ENCODE measurements at regions not wholly inside any gene's neighbourhood (a gene's known extent, or its start where the extent isn't known, plus 50 kb on each side); places are given as distances from the start of the nearest gene placed in this dataset.

- TF ChIP-seq POLR2AphosphoS5 (IDR thresholded peaks at IDR 0.05; ENCODE audit: insufficient read depth in 1 of 2, low read depth in 1 of 2) (no peak), POLR2A (IDR thresholded peaks at IDR 0.05) (no peak)
- TF ChIP-seq, protein P1, sequence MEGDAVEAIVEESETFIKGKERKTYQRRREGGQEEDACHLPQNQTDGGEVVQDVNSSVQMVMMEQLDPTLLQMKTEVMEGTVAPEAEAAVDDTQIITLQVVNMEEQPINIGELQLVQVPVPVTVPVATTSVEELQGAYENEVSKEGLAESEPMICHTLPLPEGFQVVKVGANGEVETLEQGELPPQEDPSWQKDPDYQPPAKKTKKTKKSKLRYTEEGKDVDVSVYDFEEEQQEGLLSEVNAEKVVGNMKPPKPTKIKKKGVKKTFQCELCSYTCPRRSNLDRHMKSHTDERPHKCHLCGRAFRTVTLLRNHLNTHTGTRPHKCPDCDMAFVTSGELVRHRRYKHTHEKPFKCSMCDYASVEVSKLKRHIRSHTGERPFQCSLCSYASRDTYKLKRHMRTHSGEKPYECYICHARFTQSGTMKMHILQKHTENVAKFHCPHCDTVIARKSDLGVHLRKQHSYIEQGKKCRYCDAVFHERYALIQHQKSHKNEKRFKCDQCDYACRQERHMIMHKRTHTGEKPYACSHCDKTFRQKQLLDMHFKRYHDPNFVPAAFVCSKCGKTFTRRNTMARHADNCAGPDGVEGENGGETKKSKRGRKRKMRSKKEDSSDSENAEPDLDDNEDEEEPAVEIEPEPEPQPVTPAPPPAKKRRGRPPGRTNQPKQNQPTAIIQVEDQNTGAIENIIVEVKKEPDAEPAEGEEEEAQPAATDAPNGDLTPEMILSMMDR (IDR thresholded peaks at IDR 0.05) = no peak
- DNase-seq (ENCODE audit: extremely low spot score in 2 of 2) = no peak
- H3K36me3 ChIP-seq = no peaks in the 10 kb centered on the region
- no peaks in the 10 kb centered on the region for H3K27me3 ChIP-seq
- intact Hi-C loops (cut with DNase I) = no loop called here
- H3K9me3 ChIP-seq = no peaks in the 10 kb centered on the region
- no peak overlapping the region for H3K4me3 ChIP-seq
- no peaks in the 10 kb centered on the region for H3K4me1 ChIP-seq
- no peak overlapping the region for H3K27ac ChIP-seq
These were observed 234.9 kb downstream of the HGF start for GRCh38 chr7:81534996-81535395.

- H3K27me3 ChIP-seq = no peaks in the 10 kb centered on the region
- H3K4me1 ChIP-seq = no peaks in the 10 kb centered on the region
- no peaks in the 10 kb centered on the region for H3K9me3 ChIP-seq
- intact Hi-C loops (cut with DNase I) = no loop called here
- no peak overlapping the region for H3K4me3 ChIP-seq
- no peak for DNase-seq (ENCODE audit: extremely low spot score in 2 of 2)
- no peak overlapping the region for H3K27ac ChIP-seq
- TF ChIP-seq POLR2AphosphoS5 (IDR thresholded peaks at IDR 0.05; ENCODE audit: insufficient read depth in 1 of 2, low read depth in 1 of 2) (no peak), POLR2A (IDR thresholded peaks at IDR 0.05) (no peak)
- TF ChIP-seq, protein P1 (IDR thresholded peaks at IDR 0.05) = no peak
- no peaks in the 10 kb centered on the region for H3K36me3 ChIP-seq
These were observed 235.4 kb downstream of the HGF start for GRCh38 chr7:81534446-81534845.

GRCh38 chr7:81533931-81534330 is 235.9 kb downstream of the HGF start:
- Histone ChIP-seq H3K27ac (no peak overlapping the region), H3K9me3 (no peaks in the 10 kb centered on the region), H3K4me1 (no peaks in the 10 kb centered on the region), H3K27me3 (no peaks in the 10 kb centered on the region), H3K4me3 (no peak overlapping the region), H3K36me3 (no peaks in the 10 kb centered on the region)
- TF ChIP-seq POLR2AphosphoS5 (IDR thresholded peaks at IDR 0.05; ENCODE audit: insufficient read depth in 1 of 2, low read depth in 1 of 2) (no peak), POLR2A (IDR thresholded peaks at IDR 0.05) (no peak)
- TF ChIP-seq, protein P1 (IDR thresholded peaks at IDR 0.05) = no peak
- intact Hi-C loops (cut with DNase I) = no loop called here
- DNase-seq (ENCODE audit: extremely low spot score in 2 of 2) = no peak

- H3K27ac ChIP-seq = no peak overlapping the region
- H3K4me3 ChIP-seq = no peak overlapping the region
- DNase-seq (ENCODE audit: extremely low spot score in 2 of 2) = no peak
- H3K27me3 ChIP-seq = no peaks in the 10 kb centered on the region
- H3K4me1 ChIP-seq = no peaks in the 10 kb centered on the region
- H3K36me3 ChIP-seq = no peaks in the 10 kb centered on the region
- H3K9me3 ChIP-seq = no peaks in the 10 kb centered on the region
- no peak for TF ChIP-seq POLR2A (IDR thresholded peaks at IDR 0.05)
- no peak for TF ChIP-seq POLR2AphosphoS5 (IDR thresholded peaks at IDR 0.05; ENCODE audit: insufficient read depth in 1 of 2, low read depth in 1 of 2)
- TF ChIP-seq, protein P1 (IDR thresholded peaks at IDR 0.05) = no peak
- intact Hi-C loops (cut with DNase I) = no loop called here
These were observed 236.4 kb downstream of the HGF start for GRCh38 chr7:81533426-81533825.

- no peaks in the 10 kb centered on the region for H3K27me3 ChIP-seq
- H3K4me1 ChIP-seq = no peaks in the 10 kb centered on the region
- H3K9me3 ChIP-seq = no peaks in the 10 kb centered on the region
- TF ChIP-seq, protein P1 (IDR thresholded peaks at IDR 0.05) = no peak
- TF ChIP-seq POLR2A (IDR thresholded peaks at IDR 0.05) = no peak
- no peak for TF ChIP-seq POLR2AphosphoS5 (IDR thresholded peaks at IDR 0.05; ENCODE audit: insufficient read depth in 1 of 2, low read depth in 1 of 2)
- H3K4me3 ChIP-seq = no peak overlapping the region
- intact Hi-C loops (cut with DNase I) = no loop called here
- H3K27ac ChIP-seq = no peak overlapping the region
- no peaks in the 10 kb centered on the region for H3K36me3 ChIP-seq
- DNase-seq (ENCODE audit: extremely low spot score in 2 of 2) = no peak
These were observed 240.1 kb downstream of the HGF start for GRCh38 chr7:81529785-81530184.
